PC-3 (cell line): ENCODE measurements at regions not wholly inside any gene's neighbourhood (a gene's known extent, or its start where the extent isn't known, plus 50 kb on each side); places are given as distances from the start of the nearest gene placed in this dataset.

Experiments used
- CTCF ChIP-seq: fragments of 300-600 bp; sonication (generic); conservative IDR thresholded peaks from 2 replicates; pipeline ENCODE4 v1.5.1; 2017; ENCODE audit warnings: antibody characterized with exemption, low read depth, mild to moderate bottlenecking, low read length
- EZH2 ChIP-seq: fragments of 300-600 bp; sonication (generic); IDR thresholded peaks from one replicate; pipeline ENCODE4 v1.6.1; 2017; ENCODE audit warnings: antibody characterized with exemption, mild to moderate bottlenecking, low read length; ENCODE audit not compliant: unreplicated experiment
- EZH2phosphoT487 ChIP-seq: fragments of 300-600 bp; sonication (generic); IDR thresholded peaks from 2 replicates; pipeline ENCODE4 v1.6.1; 2018; ENCODE audit warnings: mild to moderate bottlenecking, antibody characterized with exemption, low read length, borderline replicate concordance

GRCh38 chr6:160881148-160881808 lies 110.3 kb upstream of the MAP3K4 start:
- TF ChIP-seq CTCF (no peak), EZH2 (no peak), EZH2phosphoT487 (no peak)
